HG03060 (cell line): ENCODE measurements at regions not wholly inside any gene's neighbourhood (a gene's known extent, or its start where the extent isn't known, plus 50 kb on each side); places are given as distances from the start of the nearest gene placed in this dataset.

Experiments used
- ATAC-seq: cut with Tn5 transposase; IDR thresholded peaks from one replicate; pipeline ENCODE4 v1.9.1; 2021; ENCODE audit warnings: low read depth, moderate number of reproducible peaks; ENCODE audit not compliant: unreplicated experiment

DNA sequence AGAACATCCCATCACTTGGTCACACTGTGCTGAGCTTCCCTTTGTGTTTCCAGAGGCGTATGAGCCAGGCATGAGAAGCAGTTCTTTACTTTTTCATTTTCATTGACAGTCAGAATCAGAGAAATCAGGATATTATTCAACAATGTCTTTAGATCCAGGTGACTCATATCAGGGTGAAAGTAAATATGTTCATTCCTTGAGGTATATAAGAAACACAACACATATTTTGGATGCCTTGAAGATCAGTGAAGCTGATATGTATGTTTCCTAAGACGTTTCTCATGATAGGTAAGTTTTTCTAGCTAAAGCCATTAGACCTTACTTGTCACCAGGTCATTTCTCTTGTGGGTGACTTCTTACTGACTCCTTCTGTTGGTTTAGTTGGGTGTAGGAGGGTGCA lies 505.6 kb downstream of the CDH26 start:
- ATAC-seq, result no peak

DNA sequence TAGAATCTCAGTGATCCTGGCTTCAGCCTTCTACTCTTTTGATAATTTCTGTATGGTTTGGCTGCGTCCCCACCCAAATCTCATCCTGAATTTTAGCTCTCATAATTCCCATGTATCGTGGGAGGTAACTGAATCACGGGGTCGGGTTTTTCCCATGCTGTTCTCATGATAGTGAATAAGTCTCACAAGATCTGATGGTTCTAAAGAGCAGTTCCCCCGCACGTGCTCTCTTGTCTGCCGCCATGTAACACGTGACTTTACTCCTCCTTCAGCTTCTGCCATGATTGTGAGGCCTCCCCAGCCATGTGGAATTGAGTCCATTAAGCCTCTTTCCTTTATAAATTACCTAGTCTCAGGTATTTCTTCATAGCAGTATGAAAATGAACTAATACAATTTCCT lies 507.2 kb downstream of the CDH26 start:
- ATAC-seq, result no peak

DNA sequence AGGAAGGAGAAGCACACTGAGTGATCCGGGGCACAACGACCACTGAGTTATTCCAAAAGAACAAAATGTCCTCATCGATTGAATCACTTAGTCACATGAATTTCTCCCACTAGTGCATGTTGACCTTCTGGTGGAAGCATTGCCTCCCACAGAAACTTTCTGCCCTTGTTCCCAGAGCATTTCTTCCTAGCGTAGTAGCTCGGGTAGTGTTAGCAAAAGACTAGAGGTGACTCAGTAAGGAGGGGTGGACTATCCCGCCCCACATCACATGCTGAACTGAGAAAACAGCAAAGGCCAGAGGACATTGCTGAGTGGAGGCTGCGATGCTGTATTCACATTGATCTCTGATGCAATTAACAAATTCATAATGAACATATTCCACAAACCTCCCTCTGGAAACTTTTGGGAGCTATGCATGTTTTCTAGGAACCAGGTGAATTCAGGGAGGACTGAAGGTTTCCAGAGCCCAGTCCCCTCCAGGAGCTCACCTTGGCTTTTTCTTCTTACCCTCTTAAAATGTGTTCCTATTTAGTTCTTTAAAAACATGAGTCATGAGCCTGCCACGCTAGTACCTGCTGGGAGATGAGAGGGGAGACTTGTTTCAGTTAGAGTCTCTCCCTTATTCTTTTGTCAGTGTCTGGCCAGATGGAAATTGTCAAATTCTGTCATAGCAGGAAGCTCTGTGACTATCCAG lies 507.9 kb downstream of the CDH26 start:
- ATAC-seq, result no peak

GRCh38 chr20:60466687-60467022 lies 508.4 kb downstream of the CDH26 start:
- ATAC-seq, result no peak

- ATAC-seq, result no peak
These were observed 508.9 kb downstream of the CDH26 start for GRCh38 chr20:60467078-60467477.

GRCh38 chr20:60467771-60468170 lies 509.5 kb downstream of the CDH26 start:
- no peak for ATAC-seq

GRCh38 chr20:60469829-60470228 lies 511.6 kb downstream of the CDH26 start:
- no peak for ATAC-seq

DNA sequence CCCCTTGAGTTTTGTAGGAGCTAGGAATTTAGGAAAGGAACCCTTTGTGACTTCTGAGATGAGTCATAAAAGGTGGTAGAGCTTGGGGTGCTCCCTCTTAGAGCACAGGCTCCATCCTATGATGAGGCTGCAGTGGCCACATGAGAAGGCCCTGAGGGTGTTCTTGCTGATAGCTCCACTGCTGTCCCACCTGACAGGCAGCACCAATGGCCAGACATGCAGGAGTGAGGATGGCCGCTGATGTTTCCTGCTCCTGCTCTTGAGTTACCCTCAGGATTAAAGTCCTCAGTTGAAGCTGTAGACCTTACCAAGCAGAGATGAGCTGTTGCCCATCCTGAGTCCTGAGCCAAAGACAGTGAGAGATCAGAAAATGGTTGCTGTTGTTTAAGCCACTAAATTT lies 512.1 kb downstream of the CDH26 start:
- no peak for ATAC-seq

DNA sequence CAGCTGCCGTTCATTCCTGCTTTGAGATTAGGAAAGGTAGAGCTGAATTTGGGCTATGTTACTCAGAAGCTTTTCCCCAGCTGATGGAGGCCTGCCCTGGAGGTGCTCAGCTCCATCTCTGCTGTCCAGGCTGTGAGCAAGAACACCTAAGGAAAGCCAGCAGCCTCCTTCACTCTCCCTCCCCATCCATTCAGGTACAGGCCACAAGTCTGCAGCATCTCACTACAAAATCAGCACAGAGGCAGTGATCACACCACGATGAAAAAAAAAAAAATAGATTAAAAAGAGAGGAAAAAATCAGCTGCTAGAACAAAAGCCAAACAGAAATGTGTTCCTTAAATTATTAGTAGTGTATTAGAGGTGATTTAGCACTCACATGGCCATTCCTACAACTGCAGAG lies 515.0 kb downstream of the CDH26 start:
- ATAC-seq, result no peak

DNA sequence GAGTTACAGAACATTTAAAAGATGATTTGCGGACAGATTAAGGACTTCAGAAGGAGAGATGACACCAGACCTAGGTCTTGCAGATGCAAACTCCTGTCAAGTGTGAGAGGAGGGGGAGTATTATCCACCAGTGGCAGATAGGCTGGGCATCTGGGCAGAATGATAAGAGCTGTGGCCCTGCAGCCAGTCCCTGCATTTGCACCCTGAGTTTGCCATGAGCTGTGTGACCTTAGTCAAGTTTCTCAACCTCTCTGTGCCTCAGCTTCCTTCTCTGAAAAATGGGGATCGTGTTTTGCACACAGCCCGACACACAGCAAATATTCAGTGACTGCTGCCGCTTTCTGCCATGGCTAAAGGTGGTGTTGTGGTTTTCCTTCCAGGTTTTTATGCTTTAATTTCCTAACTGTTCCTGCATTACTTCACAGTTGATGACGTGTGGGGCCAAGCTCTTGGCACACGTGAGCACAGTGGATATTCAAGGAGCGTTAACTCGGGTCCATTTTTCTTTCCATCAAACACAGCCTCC lies 516.2 kb downstream of the CDH26 start:
- ATAC-seq, result no peak

GRCh38 chr20:60476045-60476444 lies 517.8 kb downstream of the CDH26 start:
- no peak for ATAC-seq

GRCh38 chr20:60477958-60478357 lies 519.7 kb downstream of the CDH26 start:
- no peak for ATAC-seq

DNA sequence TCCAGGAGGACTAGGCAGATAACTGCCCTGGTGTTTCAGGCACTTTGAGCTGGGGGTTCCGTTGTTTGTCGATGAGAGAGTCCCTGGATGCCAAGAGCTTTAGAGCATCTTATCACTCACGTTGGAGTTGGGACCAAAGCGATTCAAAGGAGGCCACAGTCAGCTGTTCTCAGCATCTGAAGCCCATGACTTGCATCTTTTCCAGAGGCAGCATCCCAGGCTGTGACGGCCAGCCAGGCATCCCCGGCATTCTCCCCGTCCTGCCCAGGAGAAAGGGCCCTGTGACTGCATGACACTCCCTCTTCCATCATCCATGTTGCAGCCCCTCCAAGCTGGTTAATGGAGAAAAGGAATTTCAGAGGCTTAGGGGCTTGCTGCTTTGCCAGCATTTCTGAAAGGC lies 520.3 kb downstream of the CDH26 start:
- ATAC-seq, result no peak

DNA sequence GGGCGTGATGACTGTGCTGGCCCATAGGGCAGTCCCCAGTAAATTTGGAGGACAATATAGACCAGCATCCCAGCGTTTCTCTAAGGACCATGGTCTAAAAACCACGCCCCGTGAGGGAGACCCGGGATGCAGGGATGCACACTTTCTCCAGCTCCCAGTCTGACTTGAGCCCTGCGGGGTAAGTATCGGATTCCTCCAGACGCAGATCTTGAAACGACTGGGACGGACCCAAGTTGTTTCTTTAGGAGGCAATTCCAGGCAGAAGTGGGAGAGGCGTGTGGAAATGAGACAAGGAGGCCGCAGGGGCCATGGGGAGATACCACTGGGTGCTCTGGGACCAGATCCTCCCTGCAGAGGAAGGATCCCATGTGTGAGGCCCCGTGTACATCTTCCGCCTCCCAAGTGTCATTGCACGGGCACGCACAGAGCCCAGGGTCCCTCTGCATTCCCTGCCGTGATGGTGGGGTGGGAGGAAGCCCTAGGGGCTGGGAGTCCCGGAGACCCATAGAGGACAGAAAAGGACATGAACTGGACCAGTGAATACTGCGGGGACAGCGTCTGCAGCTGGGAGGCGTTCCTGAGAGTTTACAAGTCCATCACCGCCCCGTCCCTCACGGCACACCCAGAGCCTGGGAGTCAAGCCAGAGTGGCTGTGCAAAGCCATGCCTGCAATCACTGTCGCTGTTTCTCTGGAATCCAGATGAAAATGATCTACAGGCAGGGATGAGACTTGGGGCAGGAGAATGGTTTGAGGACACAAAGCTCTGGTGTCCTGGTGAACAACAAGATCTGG lies 522.9 kb downstream of the CDH26 start:
- no peak for ATAC-seq

DNA sequence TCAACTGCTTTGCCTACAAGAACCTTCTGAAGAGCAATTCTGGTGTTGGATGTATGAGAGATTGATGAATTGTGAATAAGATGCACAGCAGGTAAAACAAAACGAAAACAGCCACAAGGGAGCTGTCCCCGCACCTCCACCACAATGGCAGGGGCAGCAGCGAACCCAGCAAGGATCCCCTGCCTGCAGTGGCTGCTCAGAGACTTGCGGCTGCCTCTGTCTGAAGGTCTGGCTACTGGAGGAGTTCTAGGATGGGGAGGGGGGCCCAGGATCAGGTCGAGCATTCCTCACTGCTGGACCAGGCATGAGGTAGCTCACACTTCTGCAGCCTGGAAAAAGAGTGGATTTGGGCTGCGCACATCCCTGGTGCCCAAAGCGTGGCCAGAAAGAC lies 523.5 kb downstream of the CDH26 start:
- no peak for ATAC-seq

- no peak for ATAC-seq
These were observed 524.2 kb downstream of the CDH26 start for GRCh38 chr20:60482221-60483008.

DNA sequence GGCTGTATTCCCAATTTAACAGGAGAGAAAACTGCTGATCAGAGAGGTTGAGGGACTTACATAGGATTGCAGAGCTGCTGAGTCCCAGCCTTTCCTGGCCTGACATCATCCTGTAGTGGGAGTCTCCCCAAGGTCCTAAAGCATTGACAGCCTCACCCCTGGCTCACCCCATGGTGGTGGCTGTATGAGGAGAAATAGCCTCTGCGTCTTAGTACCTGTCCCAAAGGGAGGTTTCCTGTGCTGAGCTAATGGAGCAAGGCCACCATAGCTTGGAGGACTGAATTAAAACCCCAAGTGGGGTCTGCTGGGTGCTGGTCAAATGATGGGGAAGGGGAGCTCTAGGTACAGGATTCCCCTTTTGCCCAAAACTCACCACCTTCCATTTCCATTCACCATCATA lies 525.1 kb downstream of the CDH26 start:
- no peak for ATAC-seq

DNA sequence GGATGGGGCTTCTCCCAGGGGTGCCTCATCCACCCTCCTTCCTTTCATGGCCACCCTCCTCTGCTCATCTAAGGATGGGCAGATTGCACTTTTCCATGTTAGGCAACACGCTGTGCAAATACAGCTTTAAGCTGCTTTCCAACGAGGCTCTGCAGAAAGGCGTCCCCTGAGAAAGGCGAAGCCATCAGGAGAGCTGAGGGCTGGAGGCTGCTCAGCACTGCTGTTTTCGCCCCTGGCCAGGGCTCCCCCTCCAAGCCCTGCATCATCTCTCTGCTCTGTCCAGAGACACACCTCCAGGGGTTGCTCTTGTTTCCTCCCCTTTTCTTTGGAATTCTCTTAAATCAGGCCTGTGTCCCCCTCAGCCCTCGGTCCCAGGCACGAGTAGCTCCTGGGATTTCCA lies 526.1 kb downstream of the CDH26 start:
- ATAC-seq, result no peak

DNA sequence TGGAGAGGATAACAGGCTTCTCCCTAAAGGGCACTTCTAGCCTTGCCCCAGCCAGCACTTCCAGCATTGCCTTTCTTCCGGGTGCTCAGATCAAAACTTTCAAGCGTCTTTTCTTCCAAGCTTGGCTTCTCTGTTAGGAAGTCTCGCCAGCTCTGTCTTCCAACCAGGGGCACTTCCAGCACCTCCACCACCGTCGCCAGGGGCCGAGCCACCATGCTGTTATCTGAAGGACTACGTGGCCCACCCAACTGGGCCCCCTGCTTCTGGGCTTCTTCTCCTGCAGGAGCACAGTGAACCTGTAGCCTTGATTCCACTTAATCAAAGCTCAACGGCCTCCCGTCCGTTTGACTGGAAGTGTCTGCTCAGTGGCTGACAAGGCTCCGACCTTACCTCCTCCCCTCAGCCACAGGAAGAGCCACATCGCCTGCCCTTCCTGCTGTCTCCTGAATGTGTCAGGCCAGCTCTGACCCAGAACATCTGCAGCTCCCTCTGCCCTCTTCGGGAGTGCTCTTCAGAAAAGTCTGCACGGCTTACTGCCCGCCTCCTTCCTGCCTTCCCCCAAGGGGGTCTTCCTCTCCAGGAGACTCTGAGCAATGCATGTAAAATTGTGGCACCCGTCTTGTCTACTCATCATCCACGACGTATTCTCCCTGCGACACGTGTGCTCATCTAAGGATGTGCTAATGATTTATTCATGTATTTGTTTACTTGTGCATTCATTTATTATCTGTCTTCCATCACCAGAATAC lies 527.0 kb downstream of the CDH26 start:
- no peak for ATAC-seq

DNA sequence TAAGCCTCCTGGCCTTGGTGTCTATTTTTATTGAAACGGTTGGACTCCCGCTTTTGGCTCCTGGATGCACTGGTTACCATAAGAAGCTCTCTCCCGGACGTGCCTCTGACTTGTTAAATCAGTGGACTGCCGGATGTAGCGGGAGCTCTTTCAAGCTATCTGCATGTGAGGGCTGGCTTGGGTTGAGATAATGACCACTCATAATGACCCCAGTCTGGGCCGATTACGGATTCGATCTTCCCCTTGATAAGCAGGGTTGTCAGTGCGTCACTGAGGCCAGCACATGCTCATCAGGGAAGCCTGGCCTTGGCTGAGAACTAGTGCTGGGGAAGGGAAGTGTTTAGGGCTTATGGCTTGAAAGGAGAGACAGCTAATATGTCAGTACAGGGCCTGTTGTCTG lies 528.1 kb downstream of the CDH26 start:
- no peak for ATAC-seq

- no peak for ATAC-seq
These were observed 528.7 kb downstream of the CDH26 start for GRCh38 chr20:60486937-60487336.
